Stimulated activated CD8-positive, alpha-beta memory T cell treated with anti-CD3 and anti-CD28 coated beads, Interleukin-12 subunit alpha, Interleukin-12 subunit beta, amount 100 ng/mL, for 1 hour (primary cell): ENCODE measurements at regions not wholly inside any gene's neighbourhood (a gene's known extent, or its start where the extent isn't known, plus 50 kb on each side); places are given as distances from the start of the nearest gene placed in this dataset.
"Not testable (repeated sequence)": the region's sequence is repeated elsewhere in the genome, so short reads cannot be mapped to it uniquely, and the experiment has no call there.

Source experiments
- DNase-seq: peaks from one replicate; pipeline ENCODE4 v3.0.0-alpha.2; 2020; ENCODE audit warnings: low read depth

GRCh38 chr15:92825985-92826384, 74.1 kb upstream of the CHD2 start:
- no peak for DNase-seq

- DNase-seq: not testable (repeated sequence)
Observed at GRCh38 chr15:92827991-92828390, 72.1 kb upstream of the CHD2 start.

GRCh38 chr15:92829875-92830274, 70.2 kb upstream of the CHD2 start:
- no peak for DNase-seq

GRCh38 chr15:92831336-92831654, 68.8 kb upstream of the CHD2 start:
- no peak for DNase-seq

- peak; percentile 74 for DNase-seq
Observed at GRCh38 chr15:92831655-92832328, 68.3 kb upstream of the CHD2 start.

GRCh38 chr15:92833106-92833433, 67.1 kb upstream of the CHD2 start:
- no peak for DNase-seq

GRCh38 chr15:92833493-92834271, 66.4 kb upstream of the CHD2 start:
- DNase-seq: no peak

- no peak for DNase-seq
Observed at GRCh38 chr15:92839696-92840095, 60.4 kb upstream of the CHD2 start.

- DNase-seq: no peak
Observed at GRCh38 chr15:92840149-92840548, 60.0 kb upstream of the CHD2 start.

GRCh38 chr15:92843326-92843725, 56.8 kb upstream of the CHD2 start:
- DNase-seq: no peak

- DNase-seq: no peak
Observed at GRCh38 chr15:92843814-92844213, 56.3 kb upstream of the CHD2 start.

GRCh38 chr15:92845126-92845508, 55.0 kb upstream of the CHD2 start:
- no peak for DNase-seq

- no peak for DNase-seq
Observed at GRCh38 chr15:92846741-92847140, 53.4 kb upstream of the CHD2 start.

GRCh38 chr15:92847841-92848240, 52.3 kb upstream of the CHD2 start:
- no peak for DNase-seq

GRCh38 chr15:92848464-92848851, 51.7 kb upstream of the CHD2 start:
- DNase-seq: no peak

- DNase-seq: peak; percentile 15
Observed at GRCh38 chr15:92848852-92849598, 51.1 kb upstream of the CHD2 start.

- not testable (repeated sequence) for DNase-seq
Observed at GRCh38 chr15:92850218-92850617, 49.9 kb upstream of the CHD2 start.
